GM23338 (cell line): ENCODE measurements at regions not wholly inside any gene's neighbourhood (a gene's known extent, or its start where the extent isn't known, plus 50 kb on each side); places are given as distances from the start of the nearest gene placed in this dataset.

Source experiments
- ATAC-seq: fragments of 200-7000 bp; cut with Tn5 transposase; 3 replicates; pipeline ENCODE4 v1.9.1; 2020
- DNase-seq: peaks from one replicate; pipeline ENCODE4 v3.0.0-alpha.2; 2015; ENCODE audit warnings: low spot score
- H2AFZ ChIP-seq: fragments of 200-600 bp; sonication (generic); 2 replicates; pipeline ENCODE4 v1.8.0; 2016; ENCODE audit warnings: antibody characterized with exemption, mild to moderate bottlenecking, moderate library complexity
- H3F3A ChIP-seq: fragments of 200-600 bp; sonication (generic); replicated peaks from 2 replicates; pipeline ENCODE4 v1.8.0; 2017; ENCODE audit warnings: antibody characterized with exemption, mixed run types, low read depth
- H3K27ac ChIP-seq: fragments of 200-600 bp; sonication (generic); 2 replicates; pipeline ENCODE4 v1.6.1; 2016; ENCODE audit warnings: low read depth
- H3K27me3 ChIP-seq: fragments of 200-600 bp; sonication (generic); 2 replicates; pipeline ENCODE4 v1.8.0; 2016; ENCODE audit warnings: mild to moderate bottlenecking, mixed run types, moderate library complexity; ENCODE audit not compliant: insufficient read depth
- H3K36me3 ChIP-seq: fragments of 200-600 bp; sonication (generic); 2 replicates; pipeline ENCODE4 v1.8.0; 2016; ENCODE audit warnings: mild to moderate bottlenecking; ENCODE audit not compliant: insufficient read depth
- H3K4me1 ChIP-seq: fragments of 200-600 bp; sonication (generic); 2 replicates; pipeline ENCODE4 v1.8.0; 2016; ENCODE audit warnings: mild to moderate bottlenecking, moderate library complexity; ENCODE audit not compliant: insufficient read depth
- H3K4me2 ChIP-seq: fragments of 200-600 bp; sonication (generic); 2 replicates; pipeline ENCODE4 v1.7.1; 2017; ENCODE audit warnings: mixed run types
- H3K4me3 ChIP-seq: fragments of 200-600 bp; sonication (generic); 2 replicates; pipeline ENCODE4 v1.6.1; 2016; ENCODE audit warnings: mixed run types
- H3K79me2 ChIP-seq: fragments of 200-600 bp; sonication (generic); replicated peaks from 2 replicates; pipeline ENCODE4 v1.8.0; 2017; ENCODE audit warnings: mild to moderate bottlenecking; ENCODE audit not compliant: insufficient read depth
- H3K9me2 ChIP-seq: fragments of 200-600 bp; sonication (generic); 2 replicates; pipeline ENCODE4 v1.8.0; 2017; ENCODE audit not compliant: insufficient read depth
- H4K20me1 ChIP-seq: fragments of 200-600 bp; sonication (generic); replicated peaks from 2 replicates; pipeline ENCODE4 v1.8.0; 2017; ENCODE audit warnings: mild to moderate bottlenecking; ENCODE audit not compliant: insufficient read depth
- H3K27ac Mint-ChIP-seq: 2 replicates; pipeline ENCODE4 v1.8.0; 2020; ENCODE audit warnings: inconsistent platforms, mild to moderate bottlenecking, moderate library complexity, mixed read lengths
- H3K27me3 Mint-ChIP-seq: 3 replicates; pipeline ENCODE4 v1.8.0; 2022; ENCODE audit warnings: low read depth, mild to moderate bottlenecking, moderate library complexity, mixed read lengths, inconsistent platforms; ENCODE audit not compliant: insufficient read depth, poor library complexity
- H3K36me3 Mint-ChIP-seq: 3 replicates; pipeline ENCODE4 v1.8.0; 2021; ENCODE audit warnings: low read depth, mild to moderate bottlenecking, inconsistent platforms, moderate library complexity, mixed read lengths
- H3K4me1 Mint-ChIP-seq: 3 replicates; pipeline ENCODE4 v1.8.0; 2020; ENCODE audit warnings: mild to moderate bottlenecking, inconsistent platforms, mixed read lengths
- H3K4me3 Mint-ChIP-seq: 3 replicates; pipeline ENCODE4 v1.8.0; 2021; ENCODE audit warnings: moderate library complexity, mild to moderate bottlenecking, inconsistent platforms, mixed read lengths
- H3K9me3 Mint-ChIP-seq: 3 replicates; pipeline ENCODE4 v1.8.0; 2020; ENCODE audit warnings: moderate library complexity, mild to moderate bottlenecking, inconsistent platforms, mixed read lengths
- CREB1 ChIP-seq: fragments of 250-450 bp; sonication (Bioruptor Pico); IDR thresholded peaks from 2 replicates; pipeline ENCODE4 v1.5.0; 2020; ENCODE audit warnings: low read depth, mild to moderate bottlenecking, moderate library complexity
- CTCF ChIP-seq, 2 experiments: fragments of 200-600 bp in 1 of 2; sonication (generic) in 1 of 2; conservative IDR thresholded peaks; 2 replicates each; pipeline versions ENCODE4 v1.5.1 to v1.6.1; 2016 to 2017; ENCODE audit warnings: antibody characterized with exemption in 2 of 2, low read depth in 2 of 2, mild to moderate bottlenecking in 2 of 2, moderate library complexity in 1 of 2
- JUNB ChIP-seq: IDR thresholded peaks from one replicate; pipeline ENCODE4 v1.6.1; 2016; ENCODE audit warnings: antibody characterized with exemption; ENCODE audit not compliant: unreplicated experiment
- NANOG ChIP-seq: IDR thresholded peaks from 2 replicates; pipeline ENCODE4 v1.6.1; 2016; ENCODE audit warnings: antibody characterized with exemption, borderline replicate concordance
- POLR2AphosphoS5 ChIP-seq: IDR thresholded peaks from 2 replicates; pipeline ENCODE4 v1.6.1; 2016; ENCODE audit warnings: antibody characterized with exemption, low read depth
- REST ChIP-seq: IDR thresholded peaks from one replicate; pipeline ENCODE4 v1.6.1; 2018; ENCODE audit warnings: antibody characterized with exemption; ENCODE audit not compliant: unreplicated experiment
- STAT1 ChIP-seq: IDR thresholded peaks from one replicate; pipeline ENCODE4 v1.6.1; 2016; ENCODE audit warnings: antibody characterized with exemption; ENCODE audit not compliant: unreplicated experiment
- ZNF114 ChIP-seq: fragments of 250-450 bp; sonication (Bioruptor Pico); IDR thresholded peaks from 2 replicates; pipeline ENCODE4 v1.5.0; 2020; ENCODE audit warnings: mild to moderate bottlenecking, moderate library complexity
- ZNF462 ChIP-seq: fragments of 250-450 bp; sonication (Bioruptor Pico); IDR thresholded peaks from 2 replicates; pipeline ENCODE4 v1.5.0; 2020; ENCODE audit warnings: mild to moderate bottlenecking, moderate library complexity

GRCh38 chr2:171608168-171608567 lies 79.1 kb upstream of the DYNC1I2 start:
- peaks cover 5% of the 10 kb centered on the region; the same call in 1 of the 3 replicates for H3K9me3 Mint-ChIP-seq
- DNase-seq = no peak
- Histone ChIP-seq H3K79me2 (no peaks in the 10 kb centered on the region), H4K20me1 (no peaks in the 10 kb centered on the region), H2AFZ (no peak overlapping the region), H3K36me3 (peaks cover 3% of the 10 kb centered on the region; the same call in 1 of the 2 replicates), H3F3A (no peaks in the 10 kb centered on the region), H3K4me3 (no peak overlapping the region), H3K27ac (no peak overlapping the region), H3K4me1 (no peaks in the 10 kb centered on the region), H3K4me2 (no peak overlapping the region), H3K27me3 (no peaks in the 10 kb centered on the region), H3K9me2 (no peaks in the 10 kb centered on the region; the same call in 1 of the 2 replicates)
- H3K4me1 Mint-ChIP-seq = no peaks in the 10 kb centered on the region
- no peak overlapping the region for H3K27ac Mint-ChIP-seq
- H3K36me3 Mint-ChIP-seq = no peaks in the 10 kb centered on the region
- peaks cover 4% of the 10 kb centered on the region for H3K27me3 Mint-ChIP-seq
- ATAC-seq = no peak
- TF ChIP-seq ZNF462 (CRISPR knock-in tag) (no peak), ZNF114 (no peak), JUNB (no peak), CTCF (conservative IDR thresholded peaks at IDR 0.05; ENCODE audit: low read depth in 2 of 2) (no peak), STAT1 (no peak), NANOG (no peak), CREB1 (CRISPR knock-in tag) (no peak), POLR2AphosphoS5 (no peak), REST (no peak)
- H3K4me3 Mint-ChIP-seq = no peak overlapping the region
